GM12874 (cell line): ENCODE measurements at regions not wholly inside any gene's neighbourhood (a gene's known extent, or its start where the extent isn't known, plus 50 kb on each side); places are given as distances from the start of the nearest gene placed in this dataset.

ENCODE experiments used
- CTCF ChIP-seq: IDR thresholded peaks from 2 replicates; pipeline ENCODE4 v1.5.1; 2011; ENCODE audit warnings: low read depth, mild to moderate bottlenecking, control low read depth, low read length, moderate library complexity; ENCODE audit not compliant: insufficient read depth

- no peak for TF ChIP-seq CTCF
These were observed 625.6 kb downstream of the AACS start for GRCh38 chr12:125690841-125691240.

GRCh38 chr12:125696054-125696453, 630.8 kb downstream of the AACS start:
- no peak for TF ChIP-seq CTCF

- TF ChIP-seq CTCF, result no peak
These were observed 639.6 kb downstream of the AACS start for GRCh38 chr12:125704803-125705202.

- TF ChIP-seq CTCF, result no peak
These were observed 655.7 kb downstream of the AACS start for GRCh38 chr12:125720961-125721360.

- no peak for TF ChIP-seq CTCF
These were observed 668.9 kb downstream of the AACS start for GRCh38 chr12:125734137-125734536.

- TF ChIP-seq CTCF, result no peak
These were observed 673.0 kb downstream of the AACS start for GRCh38 chr12:125738211-125738610.

- TF ChIP-seq CTCF, result no peak
These were observed 677.2 kb downstream of the AACS start for GRCh38 chr12:125742413-125742812.

- TF ChIP-seq CTCF, result no peak
These were observed 679.0 kb downstream of the AACS start for GRCh38 chr12:125744201-125744600.
